C4-2B (cell line): ENCODE measurements at regions not wholly inside any gene's neighbourhood (a gene's known extent, or its start where the extent isn't known, plus 50 kb on each side); places are given as distances from the start of the nearest gene placed in this dataset.

Source experiments
- H3K27ac ChIP-seq: fragments of 450-650 bp; 2 replicates; pipeline ENCODE4 v1.5.1; 2017
- ZFX ChIP-seq: fragments of 450-650 bp; IDR thresholded peaks from 2 replicates; pipeline ENCODE4 v1.6.1; 2017
- TF ChIP-seq, protein P1 (sequence below): fragments of 450-650 bp; conservative IDR thresholded peaks from 2 replicates; pipeline ENCODE4 v1.5.1; 2017; ENCODE audit warnings: mild to moderate bottlenecking

DNA sequence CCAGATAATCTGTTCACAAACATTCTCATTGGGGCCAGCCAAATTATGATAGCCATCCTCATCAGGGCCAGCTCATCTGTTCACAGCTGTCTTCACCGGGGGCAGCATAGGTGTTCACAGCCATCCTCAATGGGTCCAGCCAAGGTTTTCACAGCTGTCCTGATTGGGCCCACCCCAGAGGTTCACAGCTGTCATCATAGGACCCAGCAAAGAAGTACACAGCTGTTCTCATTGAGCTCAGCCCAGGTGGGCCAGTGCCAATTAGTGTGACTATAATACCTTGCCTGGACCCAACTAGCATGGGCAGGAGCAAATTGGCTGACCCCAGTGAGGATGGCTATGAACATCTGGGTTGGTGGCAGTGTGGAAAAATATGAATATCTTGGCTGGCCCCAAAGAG is 1166.0 kb downstream of the UQCRFS1 start:
- no peak overlapping the region for H3K27ac ChIP-seq
- TF ChIP-seq ZFX = no peak
- TF ChIP-seq, protein P1, sequence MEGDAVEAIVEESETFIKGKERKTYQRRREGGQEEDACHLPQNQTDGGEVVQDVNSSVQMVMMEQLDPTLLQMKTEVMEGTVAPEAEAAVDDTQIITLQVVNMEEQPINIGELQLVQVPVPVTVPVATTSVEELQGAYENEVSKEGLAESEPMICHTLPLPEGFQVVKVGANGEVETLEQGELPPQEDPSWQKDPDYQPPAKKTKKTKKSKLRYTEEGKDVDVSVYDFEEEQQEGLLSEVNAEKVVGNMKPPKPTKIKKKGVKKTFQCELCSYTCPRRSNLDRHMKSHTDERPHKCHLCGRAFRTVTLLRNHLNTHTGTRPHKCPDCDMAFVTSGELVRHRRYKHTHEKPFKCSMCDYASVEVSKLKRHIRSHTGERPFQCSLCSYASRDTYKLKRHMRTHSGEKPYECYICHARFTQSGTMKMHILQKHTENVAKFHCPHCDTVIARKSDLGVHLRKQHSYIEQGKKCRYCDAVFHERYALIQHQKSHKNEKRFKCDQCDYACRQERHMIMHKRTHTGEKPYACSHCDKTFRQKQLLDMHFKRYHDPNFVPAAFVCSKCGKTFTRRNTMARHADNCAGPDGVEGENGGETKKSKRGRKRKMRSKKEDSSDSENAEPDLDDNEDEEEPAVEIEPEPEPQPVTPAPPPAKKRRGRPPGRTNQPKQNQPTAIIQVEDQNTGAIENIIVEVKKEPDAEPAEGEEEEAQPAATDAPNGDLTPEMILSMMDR = no peak

DNA sequence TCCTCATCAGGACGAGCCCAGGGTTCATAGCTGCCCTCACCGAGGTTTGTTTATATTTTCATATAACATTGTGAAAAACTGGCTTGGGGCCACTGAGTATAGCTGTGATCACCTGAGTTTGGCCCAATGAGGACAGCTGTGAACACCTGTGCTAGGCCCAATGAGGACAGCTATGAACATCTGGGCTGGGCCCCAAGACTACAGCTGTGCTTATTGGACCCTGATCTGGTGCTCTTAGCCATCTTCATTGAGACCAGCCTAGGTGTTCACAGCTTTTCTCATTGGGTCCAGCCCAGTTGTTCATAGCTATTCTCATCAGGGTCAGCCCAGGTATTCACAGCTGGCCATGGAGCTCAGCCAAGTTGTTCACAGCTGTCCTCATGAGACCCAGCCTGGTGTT is 1167.3 kb downstream of the UQCRFS1 start:
- TF ChIP-seq, protein P1 = no peak
- TF ChIP-seq ZFX = no peak
- H3K27ac ChIP-seq = no peak overlapping the region

DNA sequence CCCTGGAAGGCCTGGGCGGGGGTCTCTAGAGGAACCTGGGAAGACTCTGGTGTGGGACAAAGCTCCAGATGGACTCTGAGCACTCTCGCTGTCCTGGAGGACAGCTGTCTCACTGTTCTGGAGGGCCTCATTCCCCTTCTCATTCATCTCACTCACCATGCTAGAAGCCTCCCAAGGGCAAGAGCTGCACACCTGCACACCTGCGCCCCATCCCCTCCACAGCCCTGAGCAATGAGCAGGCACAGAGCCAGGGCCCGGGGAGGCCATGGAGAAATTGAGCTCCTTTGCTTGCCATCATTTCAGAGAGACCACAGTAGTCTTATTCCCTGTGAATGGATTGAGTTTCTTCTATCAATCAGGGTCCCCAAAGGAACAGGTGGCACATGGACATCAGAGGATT is 1168.5 kb downstream of the UQCRFS1 start:
- H3K27ac ChIP-seq = no peak overlapping the region
- TF ChIP-seq ZFX = no peak
- TF ChIP-seq, protein P1 = no peak

DNA sequence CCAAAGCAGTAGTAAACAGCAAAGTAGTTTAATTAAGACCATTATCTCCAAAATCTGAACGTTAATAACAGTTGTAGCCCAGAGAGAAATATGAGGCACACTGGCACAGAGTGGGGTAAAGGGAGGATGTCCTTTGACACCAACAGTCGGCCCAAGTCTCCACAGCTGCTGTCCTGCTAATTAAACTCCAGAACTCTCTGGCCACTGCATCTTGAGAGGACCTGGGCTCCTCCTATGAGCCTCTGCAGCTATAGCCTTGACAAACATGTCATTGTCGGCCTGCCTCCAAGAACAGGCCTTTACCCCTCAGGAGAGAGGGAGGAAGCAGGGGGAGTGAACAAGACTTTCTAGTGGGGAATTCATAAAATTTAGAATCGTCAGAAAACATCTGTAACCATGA is 1170.4 kb downstream of the UQCRFS1 start:
- TF ChIP-seq, protein P1 = no peak
- TF ChIP-seq ZFX = no peak
- no peak overlapping the region for H3K27ac ChIP-seq

DNA sequence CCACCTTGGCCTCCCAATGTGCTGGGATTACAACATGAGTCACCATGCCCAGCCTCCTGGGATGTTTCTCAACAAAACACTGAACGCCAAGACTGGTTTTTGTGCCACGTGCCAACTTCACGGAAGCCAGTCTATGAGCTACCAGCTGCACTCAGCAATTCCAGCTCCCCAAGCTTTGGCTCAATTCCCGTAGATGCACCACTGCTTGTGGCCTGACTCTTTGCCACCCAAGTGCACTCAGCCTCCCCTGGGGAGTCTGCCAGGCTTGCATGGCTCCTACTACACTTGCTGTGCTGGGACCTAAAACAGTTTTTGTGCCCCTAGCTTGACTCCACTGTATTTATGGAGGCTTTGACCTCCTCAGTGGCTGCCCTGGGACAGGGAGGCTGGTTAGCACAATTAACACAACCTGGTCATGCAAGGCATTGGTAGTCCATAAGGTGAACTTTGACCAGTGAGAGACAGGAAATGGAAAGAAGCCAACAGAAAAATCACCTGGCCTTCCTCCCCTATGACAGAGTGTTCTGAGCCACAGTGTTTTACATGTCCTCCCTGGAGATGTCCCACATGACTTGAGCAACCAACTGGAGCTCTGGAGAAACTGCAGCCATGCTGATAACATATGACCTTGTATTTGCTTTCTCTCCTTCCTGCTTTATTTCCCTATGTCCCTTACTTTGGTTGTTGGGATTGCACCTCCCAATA is 1173.1 kb downstream of the UQCRFS1 start:
- no peak for TF ChIP-seq ZFX
- TF ChIP-seq, protein P1 = no peak
- peak overlapping the region; percentile 59 for H3K27ac ChIP-seq

DNA sequence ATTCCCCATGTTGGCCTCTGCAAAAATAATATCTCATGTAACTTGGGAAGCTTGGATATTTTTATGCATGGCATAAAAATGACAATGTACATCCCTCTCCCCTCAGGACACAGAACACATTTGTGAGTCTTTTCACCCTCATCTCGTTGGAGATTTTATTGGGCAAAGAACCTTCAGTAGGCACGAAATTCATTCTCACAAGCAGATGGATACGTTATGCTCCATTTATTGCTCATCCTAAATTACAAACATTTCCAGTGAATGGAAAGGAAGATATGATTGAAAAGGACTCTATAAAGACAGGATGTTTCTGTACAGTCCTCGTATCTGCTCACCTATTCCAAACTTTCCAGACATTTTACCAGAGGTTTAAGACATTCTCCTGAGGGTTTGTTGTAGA is 1175.8 kb downstream of the UQCRFS1 start:
- no peak overlapping the region for H3K27ac ChIP-seq
- TF ChIP-seq, protein P1 = no peak
- TF ChIP-seq ZFX = no peak

DNA sequence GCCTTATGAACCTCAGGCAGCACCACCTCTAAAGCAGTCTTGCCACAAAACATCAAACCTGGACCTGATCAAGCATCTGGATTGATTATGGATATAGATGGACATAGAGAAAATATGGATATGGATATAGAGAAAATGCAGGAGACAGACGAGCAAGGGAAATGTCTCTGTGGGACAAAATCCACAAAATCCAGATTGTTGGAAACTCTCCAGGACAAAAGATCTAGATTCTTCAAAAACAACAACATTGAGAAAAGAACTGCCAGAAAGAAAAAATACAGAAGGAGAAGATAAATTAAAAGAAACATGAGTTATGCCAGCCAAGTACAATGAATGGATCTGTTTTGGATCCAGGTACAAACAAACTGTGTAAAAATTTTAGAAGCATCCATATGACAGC is 1176.5 kb downstream of the UQCRFS1 start:
- TF ChIP-seq ZFX = no peak
- TF ChIP-seq, protein P1 = no peak
- H3K27ac ChIP-seq = no peak overlapping the region
